SIG-M5 treated with dmso at 0.1 percent for 504 hours (cell line): ENCODE measurements at regions not wholly inside any gene's neighbourhood (a gene's known extent, or its start where the extent isn't known, plus 50 kb on each side); places are given as distances from the start of the nearest gene placed in this dataset.
A peak's percentile ranks its signal among the peaks of the same experiment; 100 is the strongest.

Source experiments
- DNase-seq: peaks from one replicate; lab custom pipeline; 2025; ENCODE audit not compliant: unreplicated experiment; lab: John Stamatoyannopoulos, UW

- no peak for DNase-seq
Observed at GRCh38 chr13:30151388-30151787, 156.0 kb downstream of the KATNAL1 start.

- no peak for DNase-seq
Observed at GRCh38 chr13:30149248-30149647, 158.1 kb downstream of the KATNAL1 start.

DNA sequence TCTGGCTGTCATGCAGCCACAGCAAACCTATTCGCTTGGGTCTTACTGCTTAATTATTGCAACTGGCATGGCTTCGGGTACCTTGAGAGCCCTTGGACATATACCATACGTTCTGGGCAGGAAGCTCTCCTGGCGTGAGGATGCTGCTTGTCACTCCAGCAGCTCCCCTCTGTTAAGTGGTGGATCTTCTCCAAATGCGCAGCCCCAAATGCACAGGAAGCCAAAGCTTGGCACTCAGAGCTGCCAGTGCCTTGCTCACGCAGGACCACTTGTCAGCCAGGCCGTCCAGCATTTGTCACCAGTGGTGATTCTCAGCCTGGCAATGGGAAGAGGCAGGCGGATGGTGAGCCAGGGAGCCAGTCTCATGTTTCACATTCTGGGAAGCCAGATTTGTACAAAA is 158.6 kb downstream of the KATNAL1 start:
- DNase-seq = no peak

- DNase-seq = no peak
Observed at GRCh38 chr13:30148171-30148754, 159.1 kb downstream of the KATNAL1 start.

GRCh38 chr13:30147421-30147820 is 159.9 kb downstream of the KATNAL1 start:
- no peak for DNase-seq

DNA sequence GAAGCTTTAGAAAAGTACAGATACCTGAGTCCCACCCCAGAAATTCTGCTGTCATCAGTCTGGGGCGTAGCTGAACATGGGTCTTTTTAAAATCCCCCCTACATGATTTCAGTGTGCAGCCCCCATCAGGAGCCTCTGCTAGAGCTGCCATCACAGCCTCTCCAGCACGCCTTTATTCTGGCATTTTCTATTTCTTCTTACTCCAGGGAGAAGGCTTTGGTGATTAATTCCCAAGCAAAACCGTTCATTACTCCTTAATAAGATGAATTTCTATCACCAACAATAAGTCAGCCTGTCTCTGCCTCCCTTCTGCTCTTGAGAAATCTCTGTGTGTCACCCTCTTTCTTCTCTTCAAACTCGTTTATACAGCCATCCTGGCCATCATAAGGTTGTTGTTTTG is 160.3 kb downstream of the KATNAL1 start:
- no peak for DNase-seq

- no peak for DNase-seq
Observed at GRCh38 chr13:30145709-30146367, 161.5 kb downstream of the KATNAL1 start.

- DNase-seq = no peak
Observed at GRCh38 chr13:30143666-30144400, 163.5 kb downstream of the KATNAL1 start.

- DNase-seq = peak; percentile 22
Observed at GRCh38 chr13:30142486-30143211, 164.7 kb downstream of the KATNAL1 start.

- DNase-seq = no peak
Observed at GRCh38 chr13:30141775-30142485, 165.4 kb downstream of the KATNAL1 start.

- no peak for DNase-seq
Observed at GRCh38 chr13:30140973-30141372, 166.4 kb downstream of the KATNAL1 start.

GRCh38 chr13:30138511-30138910 is 168.8 kb downstream of the KATNAL1 start:
- no peak for DNase-seq

GRCh38 chr13:30135868-30136267 is 171.5 kb downstream of the KATNAL1 start:
- no peak for DNase-seq

GRCh38 chr13:30135351-30135750 is 172.0 kb downstream of the KATNAL1 start:
- DNase-seq = no peak

GRCh38 chr13:30134578-30134977 is 172.8 kb downstream of the KATNAL1 start:
- no peak for DNase-seq

DNA sequence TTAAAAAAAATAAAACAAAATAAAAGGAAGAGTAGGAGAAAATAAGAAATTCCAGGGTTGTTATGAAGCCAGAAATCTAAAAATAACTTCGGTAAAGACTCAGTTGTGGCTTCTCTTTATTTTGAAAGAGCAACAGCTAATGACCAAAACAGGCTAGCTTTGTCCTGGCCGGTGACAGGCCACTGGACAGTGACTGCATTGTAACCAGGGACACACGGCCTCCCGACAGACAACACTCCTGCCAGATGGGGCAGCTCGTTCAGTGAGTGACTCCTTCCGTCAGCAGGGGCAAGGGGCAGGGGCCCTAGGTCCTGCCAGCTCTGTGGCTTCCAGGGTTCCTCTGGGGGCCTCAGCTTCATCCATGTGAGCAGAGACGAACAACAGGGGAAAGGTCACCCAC is 173.4 kb downstream of the KATNAL1 start:
- DNase-seq = no peak

GRCh38 chr13:30133554-30133912 is 173.8 kb downstream of the KATNAL1 start:
- DNase-seq = no peak

DNA sequence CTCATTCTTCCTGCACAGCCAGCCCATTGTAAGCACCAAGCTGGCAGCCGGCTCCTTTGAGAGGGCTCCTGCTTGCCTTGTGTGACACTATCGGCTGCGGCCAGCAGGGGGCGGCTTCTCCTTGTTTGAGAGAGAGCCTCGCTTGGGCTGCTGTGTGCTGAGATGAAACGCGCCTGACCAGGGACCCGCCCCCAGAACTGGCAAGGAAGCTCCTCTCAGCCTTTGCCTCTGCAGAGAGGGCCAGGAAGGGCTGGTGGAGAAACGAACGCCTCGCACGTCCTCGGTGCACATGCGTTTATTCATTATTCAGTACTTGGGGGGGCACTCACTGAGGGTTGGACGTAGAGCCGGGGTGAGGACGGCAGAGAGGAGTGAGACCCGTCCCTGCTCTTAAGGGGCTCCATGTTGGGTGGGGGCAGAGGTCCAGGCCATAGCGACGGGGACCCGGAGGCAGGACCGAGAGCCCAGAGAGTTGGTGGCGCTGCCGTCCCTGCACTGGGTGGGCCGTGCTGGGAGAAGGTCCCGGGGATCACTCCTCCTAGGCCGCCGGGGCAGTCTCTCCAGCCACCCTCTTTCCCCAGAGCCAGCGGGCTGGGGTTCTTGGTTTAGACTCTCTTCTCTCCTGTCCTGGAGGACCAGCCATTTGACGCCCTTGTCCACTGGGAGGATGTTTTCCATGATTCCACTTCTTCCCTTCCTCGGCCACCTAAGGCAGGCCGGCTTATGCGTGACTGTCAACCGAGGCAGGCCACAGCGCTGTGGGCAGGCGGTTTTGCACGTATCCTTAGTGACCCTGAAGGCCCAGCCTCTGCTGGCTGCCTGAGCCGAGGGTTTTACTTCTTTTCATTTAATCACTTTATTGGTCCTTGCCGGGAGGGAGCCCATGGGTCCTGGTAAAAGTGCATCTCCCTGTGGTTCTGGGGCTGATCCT is 174.5 kb downstream of the KATNAL1 start:
- DNase-seq = peak; percentile 91

- no peak for DNase-seq
Observed at GRCh38 chr13:30129411-30129810, 177.9 kb downstream of the KATNAL1 start.

DNA sequence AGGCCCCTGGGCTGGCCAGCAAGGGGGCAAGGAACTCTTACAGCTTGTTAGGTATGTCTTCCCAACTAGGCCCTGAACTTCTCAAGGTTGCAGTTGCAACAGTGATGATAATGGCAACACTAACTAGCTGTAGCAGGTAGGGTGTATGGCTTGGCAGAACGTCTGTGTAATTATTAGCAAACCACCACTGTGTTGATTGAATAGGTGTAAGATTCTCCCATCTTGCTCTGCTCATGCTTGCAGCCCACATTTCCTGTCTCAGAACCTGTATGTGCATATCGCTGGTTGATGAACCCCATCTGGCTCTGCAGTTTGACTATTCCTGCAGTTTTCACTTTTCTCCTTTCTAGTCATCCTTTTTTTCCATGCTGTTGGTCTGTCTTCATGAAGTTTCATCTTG is 178.8 kb downstream of the KATNAL1 start:
- no peak for DNase-seq
